CD4-positive, alpha-beta memory T cell (primary cell): ENCODE measurements at regions not wholly inside any gene's neighbourhood (a gene's known extent, or its start where the extent isn't known, plus 50 kb on each side); places are given as distances from the start of the nearest gene placed in this dataset.

Source experiments
- CTCF ChIA-PET: fragments of 350-600 bp; sonication (Branson Sonifier 250); formaldehyde crosslinking; loops from one replicate; lab custom pipeline; 2021; ENCODE audit warnings: inconsistent platforms; ENCODE audit not compliant: partially characterized antibody; lab: Charles Lee
- POLR2A ChIA-PET: fragments of 350-600 bp; sonication (Branson Sonifier 250); formaldehyde crosslinking; loops from one replicate; lab custom pipeline; 2021; ENCODE audit not compliant: partially characterized antibody; lab: Charles Lee
- DNase-seq, 5 donors: peaks; one replicate each; pipeline versions ENCODE4 v3.0.0 to v3.0.0-alpha.2; 2020 to 2022; ENCODE audit warnings: mixed read lengths in 1 of 5
- H3K27ac ChIP-seq: one replicate; pipeline ENCODE4 v1.7.0; 2013; ENCODE audit warnings: low read depth, low read length
- H3K27me3 ChIP-seq: 2 replicates; pipeline ENCODE4 v1.7.0; 2013; ENCODE audit warnings: mild to moderate bottlenecking, low read length, moderate library complexity; ENCODE audit not compliant: insufficient read depth
- H3K36me3 ChIP-seq: 2 replicates; pipeline ENCODE4 v1.7.0; 2013; ENCODE audit warnings: mild to moderate bottlenecking, low read length, moderate library complexity; ENCODE audit not compliant: insufficient read depth
- H3K4me1 ChIP-seq: 2 replicates; pipeline ENCODE4 v1.7.0; 2013; ENCODE audit warnings: mild to moderate bottlenecking, low read length, moderate library complexity; ENCODE audit not compliant: insufficient read depth
- H3K4me3 ChIP-seq, 2 donors: one replicate each; pipeline ENCODE4 v1.7.0; 2013; ENCODE audit warnings: low read length in 2 of 2, mild to moderate bottlenecking in 1 of 2
- H3K9me3 ChIP-seq, 2 donors: one replicate each; pipeline ENCODE4 v1.7.0; 2013; ENCODE audit warnings: low read length in 2 of 2, control low read depth in 1 of 2; ENCODE audit not compliant: control insufficient read depth in 1 of 2
- H3K27ac Mint-ChIP-seq, 7 donors: one replicate each; pipeline ENCODE4 v1.8.0; 2020 to 2021; ENCODE audit warnings: mixed read lengths in 7 of 7, mild to moderate bottlenecking in 6 of 7, inconsistent platforms in 3 of 7, moderate library complexity in 3 of 7
- H3K27me3 Mint-ChIP-seq, 2 donors: one replicate each; pipeline ENCODE4 v1.8.0; 2020 to 2021; ENCODE audit warnings: mixed read lengths in 2 of 2
- H3K36me3 Mint-ChIP-seq, 2 donors: one replicate each; pipeline ENCODE4 v1.8.0; 2020 to 2021; ENCODE audit warnings: mixed read lengths in 2 of 2, inconsistent platforms in 1 of 2, mild to moderate bottlenecking in 1 of 2
- H3K4me1 Mint-ChIP-seq, 4 donors: one replicate each; pipeline ENCODE4 v1.8.0; 2020 to 2021; ENCODE audit warnings: mixed read lengths in 4 of 4, mild to moderate bottlenecking in 1 of 4
- H3K4me3 Mint-ChIP-seq, 8 donors: one replicate each; pipeline ENCODE4 v1.8.0; 2020 to 2021; ENCODE audit warnings: mixed read lengths in 8 of 8, mild to moderate bottlenecking in 7 of 8, moderate library complexity in 6 of 8, inconsistent platforms in 3 of 8
- H3K9me3 Mint-ChIP-seq, 8 donors: one replicate each; pipeline ENCODE4 v1.8.0; 2020 to 2021; ENCODE audit warnings: mixed read lengths in 8 of 8, mild to moderate bottlenecking in 5 of 8, inconsistent platforms in 3 of 8, moderate library complexity in 1 of 8
- intact Hi-C: fragments of 100-400 bp; cut with micrococcal nuclease; formaldehyde crosslinking; loops from one replicate; pipeline ENCODE4 v1.15.1; 2023

- Histone ChIP-seq H3K27ac (no peak overlapping the region), H3K4me3 (no peak overlapping the region), H3K27me3 (no peaks in the 10 kb centered on the region), H3K4me1 (no peaks in the 10 kb centered on the region), H3K36me3 (no peaks in the 10 kb centered on the region), H3K9me3 (no peaks in the 10 kb centered on the region)
- CTCF ChIA-PET: interaction anchor here (0.7 kb wide), 1 partner anchor 15 kb away, joined by 3 read pairs; no protein-coding TSS in a partner anchor
- intact Hi-C loops: no loop called here
- no peaks in the 10 kb centered on the region for H3K4me1 Mint-ChIP-seq
- peaks cover 0 to 12% (median 5%) of the 10 kb centered on the region in 8 donors for H3K9me3 Mint-ChIP-seq
- H3K27ac Mint-ChIP-seq: no peak overlapping the region
- H3K27me3 Mint-ChIP-seq: no peaks in the 10 kb centered on the region
- POLR2A ChIA-PET: no interaction called here
- no peak for DNase-seq
- no peaks in the 10 kb centered on the region for H3K36me3 Mint-ChIP-seq
- H3K4me3 Mint-ChIP-seq: no peak overlapping the region
These were observed 98.1 kb downstream of the LRRC30 start for GRCh38 chr18:7329016-7329415.

GRCh38 chr18:7332452-7332851 lies 101.6 kb downstream of the LRRC30 start:
- H3K9me3 ChIP-seq: no peaks in the 10 kb centered on the region
- DNase-seq: no peak
- Mint-ChIP-seq H3K4me1 (no peaks in the 10 kb centered on the region), H3K36me3 (no peaks in the 10 kb centered on the region), H3K27ac (no peak overlapping the region), H3K9me3 (peaks cover 0 to 8% (median 1%) of the 10 kb centered on the region in 8 donors), H3K27me3 (no peaks in the 10 kb centered on the region), H3K4me3 (no peak overlapping the region)
- H3K27ac ChIP-seq: no peak overlapping the region
- ChIA-PET CTCF (no interaction called here), POLR2A (no interaction called here)
- H3K4me1 ChIP-seq: no peaks in the 10 kb centered on the region
- H3K27me3 ChIP-seq: no peaks in the 10 kb centered on the region
- H3K36me3 ChIP-seq: no peaks in the 10 kb centered on the region
- H3K4me3 ChIP-seq: no peak overlapping the region
- intact Hi-C loops: no loop called here

GRCh38 chr18:7333025-7333562 lies 102.2 kb downstream of the LRRC30 start:
- no peaks in the 10 kb centered on the region for H3K4me1 ChIP-seq
- intact Hi-C loops: no loop called here
- no peak for DNase-seq
- ChIA-PET POLR2A (no interaction called here), CTCF (no interaction called here)
- H3K36me3 Mint-ChIP-seq: no peaks in the 10 kb centered on the region
- H3K4me3 ChIP-seq: no peak overlapping the region
- H3K4me3 Mint-ChIP-seq: no peak overlapping the region
- no peaks in the 10 kb centered on the region for H3K36me3 ChIP-seq
- H3K27me3 ChIP-seq: no peaks in the 10 kb centered on the region
- no peaks in the 10 kb centered on the region for H3K27me3 Mint-ChIP-seq
- H3K27ac ChIP-seq: no peak overlapping the region
- no peaks in the 10 kb centered on the region for H3K4me1 Mint-ChIP-seq
- H3K27ac Mint-ChIP-seq: no peak overlapping the region
- peaks cover 0 to 4% (median 0%) of the 10 kb centered on the region in 8 donors for H3K9me3 Mint-ChIP-seq
- no peaks in the 10 kb centered on the region for H3K9me3 ChIP-seq

GRCh38 chr18:7334973-7335568 lies 104.2 kb downstream of the LRRC30 start:
- H3K4me1 ChIP-seq: no peaks in the 10 kb centered on the region
- no peaks in the 10 kb centered on the region for H3K9me3 ChIP-seq
- H3K27me3 ChIP-seq: no peaks in the 10 kb centered on the region
- ChIA-PET CTCF (no interaction called here), POLR2A (no interaction called here)
- H3K27ac ChIP-seq: no peak overlapping the region
- H3K36me3 Mint-ChIP-seq: no peaks in the 10 kb centered on the region
- H3K36me3 ChIP-seq: no peaks in the 10 kb centered on the region
- no peaks in the 10 kb centered on the region for H3K27me3 Mint-ChIP-seq
- no peak overlapping the region for H3K4me3 Mint-ChIP-seq
- no peaks in the 10 kb centered on the region for H3K4me1 Mint-ChIP-seq
- intact Hi-C loops: no loop called here
- peaks cover 0 to 4% (median 0%) of the 10 kb centered on the region in 8 donors for H3K9me3 Mint-ChIP-seq
- no peak for DNase-seq
- H3K4me3 ChIP-seq: no peak overlapping the region
- H3K27ac Mint-ChIP-seq: no peak overlapping the region

- no peaks in the 10 kb centered on the region for H3K27me3 Mint-ChIP-seq
- no peak overlapping the region for H3K27ac Mint-ChIP-seq
- H3K9me3 Mint-ChIP-seq: peaks cover 0 to 3% (median 0%) of the 10 kb centered on the region in 8 donors
- DNase-seq: no peak
- H3K4me1 ChIP-seq: no peaks in the 10 kb centered on the region
- H3K4me3 ChIP-seq: no peak overlapping the region
- no peaks in the 10 kb centered on the region for H3K4me1 Mint-ChIP-seq
- H3K36me3 Mint-ChIP-seq: no peaks in the 10 kb centered on the region
- POLR2A ChIA-PET: no interaction called here
- intact Hi-C loops: no loop called here
- H3K27ac ChIP-seq: no peak overlapping the region
- CTCF ChIA-PET: no interaction called here
- H3K4me3 Mint-ChIP-seq: no peak overlapping the region
- no peaks in the 10 kb centered on the region for H3K27me3 ChIP-seq
- H3K36me3 ChIP-seq: no peaks in the 10 kb centered on the region
- H3K9me3 ChIP-seq: no peaks in the 10 kb centered on the region
These were observed 105.7 kb downstream of the LRRC30 start for GRCh38 chr18:7336623-7337022.

- CTCF ChIA-PET: no interaction called here
These were observed 108.0 kb downstream of the LRRC30 start for GRCh38 chr18:7338846-7339245.

GRCh38 chr18:7341581-7342337 lies 110.9 kb downstream of the LRRC30 start:
- no peaks in the 10 kb centered on the region for H3K4me1 Mint-ChIP-seq
- no peak for DNase-seq
- Histone ChIP-seq H3K36me3 (no peaks in the 10 kb centered on the region), H3K9me3 (no peaks in the 10 kb centered on the region), H3K4me1 (no peaks in the 10 kb centered on the region), H3K27ac (no peak overlapping the region), H3K4me3 (no peak overlapping the region), H3K27me3 (no peaks in the 10 kb centered on the region)
- H3K27me3 Mint-ChIP-seq: no peaks in the 10 kb centered on the region
- H3K9me3 Mint-ChIP-seq: peaks cover 0 to 8% (median 1%) of the 10 kb centered on the region in 8 donors
- ChIA-PET CTCF (no interaction called here), POLR2A (no interaction called here)
- intact Hi-C loops: no loop called here
- H3K36me3 Mint-ChIP-seq: no peaks in the 10 kb centered on the region
- H3K27ac Mint-ChIP-seq: no peak overlapping the region
- H3K4me3 Mint-ChIP-seq: no peak overlapping the region

More at GRCh38 chr18:7338846-7339245, 108.0 kb downstream of the LRRC30 start:
- Mint-ChIP-seq H3K36me3 (no peaks in the 10 kb centered on the region), H3K27me3 (no peaks in the 10 kb centered on the region), H3K4me1 (no peaks in the 10 kb centered on the region), H3K27ac (no peak overlapping the region), H3K9me3 (peaks cover 0 to 8% (median 1%) of the 10 kb centered on the region in 8 donors), H3K4me3 (no peak overlapping the region)
- Histone ChIP-seq H3K4me1 (no peaks in the 10 kb centered on the region), H3K27me3 (no peaks in the 10 kb centered on the region), H3K4me3 (no peak overlapping the region), H3K27ac (no peak overlapping the region), H3K36me3 (no peaks in the 10 kb centered on the region), H3K9me3 (no peaks in the 10 kb centered on the region)
- POLR2A ChIA-PET: no interaction called here
- intact Hi-C loops: no loop called here
- no peak for DNase-seq
